ENCODE measurements at regions not wholly inside any gene's neighbourhood (a gene's known extent, or its start where the extent isn't known, plus 50 kb on each side); places are given as distances from the start of the nearest gene placed in this dataset.

GRCh38 chr4:170248576-170248975 is 158.8 kb upstream of the AADAT start:
- no peaks in the 10 kb centered on the region for H3K36me3 ChIP-seq (ENCODE audit: insufficient read depth, low read length)
- H3K4me2 ChIP-seq (ENCODE audit: low read length): no peak overlapping the region
- no peaks in the 10 kb centered on the region for H3K9me3 ChIP-seq (ENCODE audit: low read length)
- H4K20me1 ChIP-seq (ENCODE audit: insufficient read depth, low read length): no peaks in the 10 kb centered on the region
- H2AFZ ChIP-seq (ENCODE audit: low read length): no peak overlapping the region
- no peaks in the 10 kb centered on the region for H3K79me2 ChIP-seq (ENCODE audit: insufficient read depth, low read length)
- no peak overlapping the region for H3K9ac ChIP-seq (ENCODE audit: low read length)
- no peak for TF ChIP-seq EZH2 (IDR thresholded peaks at IDR 0.05; ENCODE audit: borderline replicate concordance, low read length)
- TF ChIP-seq, protein P1, sequence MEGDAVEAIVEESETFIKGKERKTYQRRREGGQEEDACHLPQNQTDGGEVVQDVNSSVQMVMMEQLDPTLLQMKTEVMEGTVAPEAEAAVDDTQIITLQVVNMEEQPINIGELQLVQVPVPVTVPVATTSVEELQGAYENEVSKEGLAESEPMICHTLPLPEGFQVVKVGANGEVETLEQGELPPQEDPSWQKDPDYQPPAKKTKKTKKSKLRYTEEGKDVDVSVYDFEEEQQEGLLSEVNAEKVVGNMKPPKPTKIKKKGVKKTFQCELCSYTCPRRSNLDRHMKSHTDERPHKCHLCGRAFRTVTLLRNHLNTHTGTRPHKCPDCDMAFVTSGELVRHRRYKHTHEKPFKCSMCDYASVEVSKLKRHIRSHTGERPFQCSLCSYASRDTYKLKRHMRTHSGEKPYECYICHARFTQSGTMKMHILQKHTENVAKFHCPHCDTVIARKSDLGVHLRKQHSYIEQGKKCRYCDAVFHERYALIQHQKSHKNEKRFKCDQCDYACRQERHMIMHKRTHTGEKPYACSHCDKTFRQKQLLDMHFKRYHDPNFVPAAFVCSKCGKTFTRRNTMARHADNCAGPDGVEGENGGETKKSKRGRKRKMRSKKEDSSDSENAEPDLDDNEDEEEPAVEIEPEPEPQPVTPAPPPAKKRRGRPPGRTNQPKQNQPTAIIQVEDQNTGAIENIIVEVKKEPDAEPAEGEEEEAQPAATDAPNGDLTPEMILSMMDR (IDR thresholded peaks at IDR 0.05; ENCODE audit: low read length): no peak
- no peaks in the 10 kb centered on the region for H3K9me2 ChIP-seq (ENCODE audit: low read depth, low read length)
- H3K4me1 ChIP-seq (ENCODE audit: insufficient read depth, low read length, severe bottlenecking): no peaks in the 10 kb centered on the region
- H3K27ac ChIP-seq (ENCODE audit: low read depth, low read length, poor library complexity, severe bottlenecking): no peak overlapping the region
- H3K27me3 ChIP-seq (ENCODE audit: insufficient read depth, low read length): no peaks in the 10 kb centered on the region
- H3F3A ChIP-seq (ENCODE audit: insufficient read depth, low read length): no peaks in the 10 kb centered on the region
- no peak overlapping the region for H3K4me3 ChIP-seq (ENCODE audit: low read depth, low read length, poor library complexity, severe bottlenecking)

- Histone ChIP-seq H3K9ac (ENCODE audit: low read length) (no peak overlapping the region), H4K20me1 (ENCODE audit: insufficient read depth, low read length) (no peaks in the 10 kb centered on the region), H3K27ac (ENCODE audit: low read depth, low read length, poor library complexity, severe bottlenecking) (no peak overlapping the region), H3K79me2 (ENCODE audit: insufficient read depth, low read length) (no peaks in the 10 kb centered on the region), H2AFZ (ENCODE audit: low read length) (no peak overlapping the region), H3K36me3 (ENCODE audit: insufficient read depth, low read length) (no peaks in the 10 kb centered on the region), H3K9me3 (ENCODE audit: low read length) (no peaks in the 10 kb centered on the region), H3K9me2 (ENCODE audit: low read depth, low read length) (no peaks in the 10 kb centered on the region), H3K4me1 (ENCODE audit: insufficient read depth, low read length, severe bottlenecking) (no peaks in the 10 kb centered on the region), H3K4me2 (ENCODE audit: low read length) (no peak overlapping the region), H3K27me3 (ENCODE audit: insufficient read depth, low read length) (no peaks in the 10 kb centered on the region), H3K4me3 (ENCODE audit: low read depth, low read length, poor library complexity, severe bottlenecking) (no peak overlapping the region), H3F3A (ENCODE audit: insufficient read depth, low read length) (no peaks in the 10 kb centered on the region)
- TF ChIP-seq, protein P1 (IDR thresholded peaks at IDR 0.05; ENCODE audit: low read length): no peak
- no peak for TF ChIP-seq EZH2 (IDR thresholded peaks at IDR 0.05; ENCODE audit: borderline replicate concordance, low read length)
These were observed 158.3 kb upstream of the AADAT start for GRCh38 chr4:170248029-170248428.

DNA sequence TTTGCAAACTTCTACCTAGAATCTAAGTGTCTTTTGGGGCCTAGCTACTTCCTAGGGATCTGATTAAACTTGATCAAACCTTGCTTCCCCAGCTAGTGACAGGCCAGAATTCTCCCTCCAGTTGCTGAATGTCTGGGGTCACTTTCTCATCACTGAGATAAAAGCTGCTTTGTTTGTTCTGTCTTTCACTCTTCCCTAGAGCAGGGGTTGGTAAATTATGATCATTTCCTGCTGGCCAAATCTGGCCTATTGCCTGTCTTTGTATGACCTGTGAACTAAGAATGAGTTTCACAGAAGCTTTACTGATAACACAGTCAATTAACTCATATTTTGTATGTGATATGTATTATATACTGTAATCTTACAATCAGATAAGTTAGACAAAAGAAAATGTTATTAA is 157.8 kb upstream of the AADAT start:
- H3K4me2 ChIP-seq (ENCODE audit: low read length): no peak overlapping the region
- no peaks in the 10 kb centered on the region for H3K9me3 ChIP-seq (ENCODE audit: low read length)
- H2AFZ ChIP-seq (ENCODE audit: low read length): no peak overlapping the region
- no peaks in the 10 kb centered on the region for H3K36me3 ChIP-seq (ENCODE audit: insufficient read depth, low read length)
- H3K9me2 ChIP-seq (ENCODE audit: low read depth, low read length): no peaks in the 10 kb centered on the region
- no peak overlapping the region for H3K9ac ChIP-seq (ENCODE audit: low read length)
- H3K4me3 ChIP-seq (ENCODE audit: low read depth, low read length, poor library complexity, severe bottlenecking): no peak overlapping the region
- no peaks in the 10 kb centered on the region for H3K79me2 ChIP-seq (ENCODE audit: insufficient read depth, low read length)
- TF ChIP-seq, protein P1 (IDR thresholded peaks at IDR 0.05; ENCODE audit: low read length): no peak
- TF ChIP-seq EZH2 (IDR thresholded peaks at IDR 0.05; ENCODE audit: borderline replicate concordance, low read length): no peak
- H3K4me1 ChIP-seq (ENCODE audit: insufficient read depth, low read length, severe bottlenecking): no peaks in the 10 kb centered on the region
- no peaks in the 10 kb centered on the region for H3K27me3 ChIP-seq (ENCODE audit: insufficient read depth, low read length)
- H4K20me1 ChIP-seq (ENCODE audit: insufficient read depth, low read length): no peaks in the 10 kb centered on the region
- H3F3A ChIP-seq (ENCODE audit: insufficient read depth, low read length): no peaks in the 10 kb centered on the region
- no peak overlapping the region for H3K27ac ChIP-seq (ENCODE audit: low read depth, low read length, poor library complexity, severe bottlenecking)

Measured in OCI-LY1 (cell line).